Transverse colon (tissue), 4 donors: ENCODE measurements at regions not wholly inside any gene's neighbourhood (a gene's known extent, or its start where the extent isn't known, plus 50 kb on each side); places are given as distances from the start of the nearest gene placed in this dataset.

ENCODE experiments used
- DNase-seq: peaks from one replicate; pipeline ENCODE4 v3.0.0-alpha.2; 2019
- H3K27ac ChIP-seq, 4 donors: fragments of 200-600 bp; sonication (generic); 2 replicates each; pipeline ENCODE4 v1.5.1; 2016 to 2018; ENCODE audit warnings: inconsistent platforms in 4 of 4
- H3K27me3 ChIP-seq: fragments of 200-600 bp; sonication (generic); 2 replicates; pipeline ENCODE4 v1.5.1; 2017; ENCODE audit warnings: inconsistent platforms
- H3K36me3 ChIP-seq, 4 donors: fragments of 200-600 bp; sonication (generic); 2 replicates each; pipeline ENCODE4 v1.5.1; 2017 to 2019; ENCODE audit warnings: inconsistent platforms in 4 of 4
- H3K4me1 ChIP-seq, 4 donors: fragments of 200-600 bp; sonication (generic); 2 replicates each; pipeline ENCODE4 v1.5.1; 2017 to 2020; ENCODE audit warnings: inconsistent platforms in 4 of 4
- H3K4me3 ChIP-seq, 4 donors: fragments of 200-600 bp; sonication (generic); 1 replicate in 1 of 4; 2 replicates in 3 of 4; pipeline versions ENCODE4 v1.5.1 to v1.6.1; 2017 to 2019; ENCODE audit warnings: inconsistent platforms in 4 of 4
- H3K9me3 ChIP-seq, 2 donors: fragments of 200-600 bp; sonication (generic); 2 replicates each; pipeline ENCODE4 v1.5.1; 2017 to 2019; ENCODE audit warnings: inconsistent platforms in 2 of 2
- CTCF ChIP-seq, 5 experiments: fragments of 200-600 bp in 3 of 5; fragments of 450-650 bp in 2 of 5; sonication (generic) in 3 of 5; IDR thresholded peaks; 1 replicate in 2 of 5; 2 replicates in 3 of 5; pipeline ENCODE4 v1.5.1; 2016 to 2017; ENCODE audit warnings: antibody characterized with exemption in 5 of 5, inconsistent platforms in 3 of 5, mild to moderate bottlenecking in 2 of 5, moderate library complexity in 1 of 5
- EP300 ChIP-seq: sonication (generic); formaldehyde crosslinking; IDR thresholded peaks from one replicate; pipeline ENCODE4 v1.6.1; 2017; ENCODE audit warnings: antibody characterized with exemption, low read depth
- POLR2A ChIP-seq: fragments of 450-650 bp; IDR thresholded peaks from one replicate; pipeline ENCODE4 v1.6.1; 2016; ENCODE audit warnings: antibody characterized with exemption, mild to moderate bottlenecking, moderate library complexity
- POLR2AphosphoS5 ChIP-seq, 3 donors: sonication (generic); formaldehyde crosslinking; IDR thresholded peaks; one replicate each; pipeline ENCODE4 v1.6.1; 2016; ENCODE audit warnings: antibody characterized with exemption in 3 of 3
- WGBS, 2 donors: methylation state at CpG; one replicate each; pipeline ENCODE4 v1.1.5; 2018; ENCODE audit warnings: low coverage in 1 of 2; 5-methylcytosine and 5-hydroxymethylcytosine counted together
- in situ Hi-C, 4 donors: fragments of 200-750 bp; cut with MboI; loops; one replicate each; pipeline versions ENCODE4 v1.15.0 to v1.15.1; 2017; ENCODE audit warnings: low sequenced_read_pairs in 3 of 4, low pct_ligation_motif_present in 1 of 4, low pct_unique_long_range_greater_than_20kb in 1 of 4
- intact Hi-C: fragments of 100-400 bp; cut with DNase I; formaldehyde crosslinking; loops from one replicate; pipeline ENCODE4 v1.15.1; 2023; ENCODE audit warnings: low total_unique reads

DNA sequence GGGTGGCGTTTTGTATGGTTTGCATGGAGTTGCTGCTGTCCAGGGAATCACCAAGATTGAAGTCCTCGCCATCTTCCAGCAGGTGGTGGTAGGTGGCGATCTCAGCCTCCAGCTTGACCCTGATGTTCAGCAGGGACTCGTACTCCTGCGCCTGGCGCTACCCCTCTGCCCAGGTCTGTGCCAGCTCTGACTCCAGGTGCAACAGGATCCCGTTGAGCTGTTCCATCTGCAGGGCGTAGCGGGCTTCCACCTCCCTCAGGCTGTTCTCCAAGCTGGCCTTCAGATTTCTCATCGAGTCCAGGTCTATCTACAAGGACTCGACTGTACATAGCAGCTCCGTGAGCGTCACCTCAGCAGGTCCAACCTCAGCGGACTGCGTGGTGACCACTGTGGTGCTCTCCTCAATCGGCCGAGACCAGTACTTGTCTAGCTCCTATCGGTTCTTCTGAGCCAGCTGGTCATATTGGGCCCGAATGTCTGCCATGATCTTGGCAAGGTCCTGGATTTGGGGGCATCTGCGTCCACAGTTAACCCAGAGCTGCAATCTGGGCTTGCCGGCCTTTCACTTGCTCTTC, 1584.8 kb upstream of the ACO1 start:
- no peaks in the 10 kb centered on the region for H3K4me1 ChIP-seq
- in situ Hi-C loops (no loop called here), intact Hi-C loops (no loop called here)
- H3K27me3 ChIP-seq = no peaks in the 10 kb centered on the region
- 92 to 93% methylated on average over 2 to 21 of the region's 21 CpGs for WGBS, 2 donors
- TF ChIP-seq POLR2AphosphoS5 (IDR thresholded peaks at IDR 0.05) = no peak
- TF ChIP-seq CTCF (IDR thresholded peaks at IDR 0.05) = no peak
- TF ChIP-seq EP300 = no peak
- no peak overlapping the region for H3K4me3 ChIP-seq
- no peak for DNase-seq
- no peaks in the 10 kb centered on the region for H3K9me3 ChIP-seq
- no peak overlapping the region for H3K27ac ChIP-seq
- H3K36me3 ChIP-seq = no peaks in the 10 kb centered on the region

DNA sequence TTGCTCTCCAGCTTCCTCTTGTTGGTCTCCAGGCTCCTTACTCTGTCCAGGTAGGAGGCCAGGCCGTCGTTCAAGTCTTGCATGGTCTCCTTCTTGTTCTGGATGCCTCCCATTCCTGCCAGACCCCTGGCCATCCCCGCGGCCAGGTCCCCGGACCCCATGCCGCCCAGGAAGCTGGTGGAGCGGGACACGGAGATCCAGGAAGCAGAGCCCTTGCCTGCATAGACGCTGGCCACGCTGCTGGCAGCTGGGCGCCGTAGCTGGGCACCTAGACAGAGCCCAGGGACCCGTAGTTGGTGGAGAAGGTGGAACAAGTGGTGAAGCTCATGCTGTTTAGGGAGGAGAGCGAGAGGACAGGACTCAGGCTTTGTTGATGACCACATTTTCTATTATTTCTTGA, 1584.0 kb upstream of the ACO1 start:
- H3K4me3 ChIP-seq = no peak overlapping the region
- no peak for DNase-seq
- TF ChIP-seq POLR2A (no peak), EP300 (no peak), POLR2AphosphoS5 (IDR thresholded peaks at IDR 0.05) (no peak), CTCF (IDR thresholded peaks at IDR 0.05) (no peak)
- no peaks in the 10 kb centered on the region for H3K9me3 ChIP-seq
- intact Hi-C loops (no loop called here), in situ Hi-C loops (no loop called here)
- H3K27ac ChIP-seq = no peak overlapping the region
- H3K27me3 ChIP-seq = no peaks in the 10 kb centered on the region
- H3K4me1 ChIP-seq = no peaks in the 10 kb centered on the region
- WGBS, 2 donors = 80 to 84% methylated on average over 1 to 14 of the region's 14 CpGs
- no peaks in the 10 kb centered on the region for H3K36me3 ChIP-seq

DNA sequence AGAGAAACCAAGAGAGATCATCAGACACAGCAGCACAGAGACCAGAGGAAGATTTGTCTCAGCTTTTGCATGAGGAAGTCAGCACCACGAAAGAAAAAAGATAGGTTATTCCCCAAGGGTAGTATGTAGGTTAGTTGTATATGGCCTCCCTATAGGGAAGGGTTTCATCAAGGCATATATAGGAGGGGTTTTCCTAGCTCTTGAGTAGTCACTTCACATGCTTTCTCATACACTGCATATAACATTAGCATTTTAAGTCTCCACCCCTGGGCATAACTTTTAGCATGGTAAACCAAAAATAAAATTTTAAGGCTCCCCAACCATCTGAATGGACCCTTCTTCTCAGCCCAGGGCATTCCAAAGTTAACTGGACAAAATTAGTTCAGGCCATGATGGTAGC, 1571.6 kb upstream of the ACO1 start:
- intact Hi-C loops = no loop called here
- DNase-seq = no peak
- in situ Hi-C loops = no loop called here
- no peak overlapping the region for H3K27ac ChIP-seq
- no peak overlapping the region for H3K4me3 ChIP-seq
- no peaks in the 10 kb centered on the region for H3K27me3 ChIP-seq
- H3K4me1 ChIP-seq = no peaks in the 10 kb centered on the region
- WGBS, 2 donors = 54 to 83% methylated on average over 1 of the region's 1 CpG
- TF ChIP-seq POLR2A (no peak), POLR2AphosphoS5 (IDR thresholded peaks at IDR 0.05) (no peak), CTCF (IDR thresholded peaks at IDR 0.05) (no peak), EP300 (no peak)
- H3K9me3 ChIP-seq = no peaks in the 10 kb centered on the region
- no peaks in the 10 kb centered on the region for H3K36me3 ChIP-seq

DNA sequence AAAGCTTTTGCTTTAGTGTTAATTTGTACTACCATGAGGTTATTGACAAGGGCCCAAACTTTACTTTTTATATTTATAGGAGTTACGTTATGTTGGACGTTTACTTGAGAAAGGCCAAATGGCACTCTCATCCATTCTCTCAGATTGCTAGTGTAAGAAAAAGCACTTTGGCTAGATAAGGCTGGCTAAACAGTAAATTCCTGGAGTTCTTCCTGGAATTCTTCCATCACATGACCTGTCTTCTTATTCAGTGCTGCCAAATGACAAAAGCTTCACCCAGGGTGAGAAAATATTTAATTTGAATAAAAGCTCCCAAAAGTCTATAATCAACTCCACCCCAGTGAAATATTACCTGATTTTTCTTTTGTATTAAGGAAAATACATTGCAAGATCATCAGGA, 1568.9 kb upstream of the ACO1 start:
- WGBS, 2 donors = 32 to 55% methylated on average over 2 of the region's 2 CpGs
- Histone ChIP-seq H3K27ac (no peak overlapping the region), H3K27me3 (no peaks in the 10 kb centered on the region), H3K36me3 (no peaks in the 10 kb centered on the region), H3K4me1 (no peaks in the 10 kb centered on the region), H3K9me3 (no peaks in the 10 kb centered on the region), H3K4me3 (no peak overlapping the region)
- no peak for DNase-seq
- intact Hi-C loops (no loop called here), in situ Hi-C loops (no loop called here)
- TF ChIP-seq POLR2AphosphoS5 (IDR thresholded peaks at IDR 0.05) (no peak), POLR2A (no peak)

DNA sequence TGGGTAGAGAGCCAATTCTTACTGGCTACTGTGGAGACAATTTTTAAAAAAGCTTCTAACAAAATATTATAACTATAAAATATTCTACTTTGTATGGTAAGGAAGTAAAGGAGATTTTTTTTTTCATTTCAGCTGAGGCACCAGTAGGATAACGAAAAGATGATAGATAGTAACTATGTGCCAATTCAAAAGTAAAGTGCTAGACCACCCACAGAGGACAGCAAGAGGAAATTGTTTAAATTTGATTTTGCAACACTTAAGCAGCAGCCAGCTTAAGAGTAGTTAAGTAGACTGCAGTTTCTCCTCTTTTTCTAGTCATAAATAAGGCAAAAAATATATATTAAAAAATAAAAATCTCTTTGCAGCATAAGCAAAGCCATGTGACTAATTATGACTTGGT, 1539.3 kb upstream of the ACO1 start:
- intact Hi-C loops (no loop called here), in situ Hi-C loops (no loop called here)
- 49 to 67% methylated on average over 1 of the region's 1 CpG for WGBS, 2 donors
- TF ChIP-seq CTCF (IDR thresholded peaks at IDR 0.05) (no peak), EP300 (no peak), POLR2AphosphoS5 (IDR thresholded peaks at IDR 0.05) (no peak), POLR2A (no peak)
- H3K36me3 ChIP-seq = no peaks in the 10 kb centered on the region
- no peaks in the 10 kb centered on the region for H3K9me3 ChIP-seq
- DNase-seq = no peak
- no peak overlapping the region for H3K27ac ChIP-seq
- H3K4me3 ChIP-seq = no peak overlapping the region
- H3K4me1 ChIP-seq = no peaks in the 10 kb centered on the region
- no peaks in the 10 kb centered on the region for H3K27me3 ChIP-seq
